HepG2 (cell line): ENCODE measurements at regions not wholly inside any gene's neighbourhood (a gene's known extent, or its start where the extent isn't known, plus 50 kb on each side); places are given as distances from the start of the nearest gene placed in this dataset.

Source experiments
- ARHGAP35 ChIP-seq: sonication (generic); formaldehyde crosslinking; IDR thresholded peaks from 2 replicates; pipeline ENCODE4 v1.9.0; 2022; ENCODE audit warnings: mild to moderate bottlenecking, inconsistent platforms, moderate library complexity, missing genetic modification reagents, borderline replicate concordance
- CENPT ChIP-seq: sonication (generic); formaldehyde crosslinking; IDR thresholded peaks from 2 replicates; pipeline ENCODE4 v1.8.0; 2022; ENCODE audit warnings: low read depth, mild to moderate bottlenecking, moderate library complexity, missing genetic modification reagents
- CREB1 ChIP-seq, 2 experiments: fragments of 450-650 bp in 1 of 2; IDR thresholded peaks; 2 replicates each; pipeline ENCODE4 v1.6.1; 2016 to 2017; ENCODE audit warnings: control low read depth in 1 of 2, mild to moderate bottlenecking in 1 of 2, missing compliant biosample characterization in 1 of 2, missing genetic modification characterization in 1 of 2
- FOXO1 ChIP-seq: sonication (generic); formaldehyde crosslinking; IDR thresholded peaks from 2 replicates; pipeline ENCODE4 v1.4.0; 2020; ENCODE audit warnings: missing genetic modification reagents
- HNF4A ChIP-seq: sonication (generic); formaldehyde crosslinking; IDR thresholded peaks from 2 replicates; pipeline ENCODE4 v1.4.0; 2020; ENCODE audit warnings: missing genetic modification reagents
- ISL2 ChIP-seq: sonication (generic); formaldehyde crosslinking; IDR thresholded peaks from 2 replicates; pipeline ENCODE4 v1.5.0; 2020; ENCODE audit warnings: missing genetic modification reagents
- MBNL3 ChIP-seq: fragments of 250-450 bp; sonication (Bioruptor Pico); conservative IDR thresholded peaks from 2 replicates; pipeline ENCODE4 v1.8.0; 2022; ENCODE audit warnings: mild to moderate bottlenecking, inconsistent platforms
- PLRG1 ChIP-seq: fragments of 450-650 bp; conservative IDR thresholded peaks from 2 replicates; pipeline ENCODE4 v1.6.1; 2016
- SALL1 ChIP-seq: sonication (generic); formaldehyde crosslinking; IDR thresholded peaks from 2 replicates; pipeline ENCODE4 v1.8.0; 2022; ENCODE audit warnings: mild to moderate bottlenecking, missing genetic modification reagents
- SMYD3 ChIP-seq: sonication (generic); formaldehyde crosslinking; IDR thresholded peaks from 2 replicates; pipeline ENCODE4 v1.8.1; 2023; ENCODE audit warnings: mild to moderate bottlenecking, missing genetic modification reagents
- SNRNP70 ChIP-seq: fragments of 200-400 bp; formaldehyde crosslinking; IDR thresholded peaks from 2 replicates; pipeline ENCODE4 v1.6.1; 2017; ENCODE audit warnings: mild to moderate bottlenecking, low read depth, low read length, moderate library complexity
- SP5 ChIP-seq: IDR thresholded peaks from 2 replicates; pipeline ENCODE4 v1.6.1; 2016; ENCODE audit warnings: low read depth, borderline replicate concordance
- TMF1 ChIP-seq: sonication (generic); formaldehyde crosslinking; IDR thresholded peaks from 2 replicates; pipeline ENCODE4 v1.8.1; 2022; ENCODE audit warnings: low read depth, missing genetic modification reagents
- UBTF ChIP-seq: sonication (generic); formaldehyde crosslinking; IDR thresholded peaks from 2 replicates; pipeline ENCODE4 v1.4.0; 2020; ENCODE audit warnings: mild to moderate bottlenecking, missing genetic modification reagents
- ZBED4 ChIP-seq: sonication (generic); formaldehyde crosslinking; IDR thresholded peaks from 2 replicates; pipeline ENCODE4 v1.4.0; 2020; ENCODE audit warnings: missing genetic modification reagents, borderline replicate concordance
- ZFP62 ChIP-seq: sonication (generic); formaldehyde crosslinking; IDR thresholded peaks from 2 replicates; pipeline ENCODE4 v1.4.0; 2020; ENCODE audit warnings: missing genetic modification reagents
- ZKSCAN5 ChIP-seq: sonication (generic); formaldehyde crosslinking; IDR thresholded peaks from 2 replicates; pipeline ENCODE4 v1.5.1; 2020; ENCODE audit warnings: mild to moderate bottlenecking, missing genetic modification reagents
- ZNF235 ChIP-seq: sonication (generic); formaldehyde crosslinking; IDR thresholded peaks from 2 replicates; pipeline ENCODE4 v1.8.1; 2023; ENCODE audit warnings: mild to moderate bottlenecking, missing genetic modification reagents, borderline replicate concordance
- ZNF337 ChIP-seq: sonication (generic); formaldehyde crosslinking; IDR thresholded peaks from 2 replicates; pipeline ENCODE4 v1.5.1; 2020; ENCODE audit warnings: missing genetic modification reagents, low read depth, mild to moderate bottlenecking, borderline replicate concordance
- ZNF530 ChIP-seq: sonication (generic); formaldehyde crosslinking; IDR thresholded peaks from 2 replicates; pipeline ENCODE4 v1.5.0; 2020; ENCODE audit warnings: low read depth, mild to moderate bottlenecking, missing genetic modification reagents
- ZNF556 ChIP-seq: sonication (generic); formaldehyde crosslinking; IDR thresholded peaks from 2 replicates; pipeline ENCODE4 v1.4.0; 2020; ENCODE audit warnings: mild to moderate bottlenecking, missing genetic modification reagents, borderline replicate concordance
- ZNF564 ChIP-seq: sonication (generic); formaldehyde crosslinking; IDR thresholded peaks from 2 replicates; pipeline ENCODE4 v1.8.1; 2023; ENCODE audit warnings: mild to moderate bottlenecking, missing genetic modification reagents
- ZNF580 ChIP-seq: IDR thresholded peaks from 2 replicates; pipeline ENCODE4 v1.6.1; 2016; ENCODE audit warnings: low read depth, borderline replicate concordance
- ZNF883 ChIP-seq: sonication (generic); formaldehyde crosslinking; IDR thresholded peaks from 2 replicates; pipeline ENCODE4 v1.5.1; 2020; ENCODE audit warnings: mild to moderate bottlenecking, missing genetic modification reagents; ENCODE audit errors: not compliant biosample characterization

GRCh38 chr10:30553626-30554439, 75.7 kb downstream of the LYZL2 start (continued):
- TF ChIP-seq HNF4A (CRISPR knock-in tag): no peak; the same call in none of the 2 replicates
- no peak for TF ChIP-seq UBTF (CRISPR knock-in tag)
- peak; percentile 74; the same call in 1 of the 2 replicates for TF ChIP-seq ZNF556 (CRISPR knock-in tag)
- no peak for TF ChIP-seq CENPT
- peak; percentile 60; the same call in 1 of the 2 replicates for TF ChIP-seq ZNF580
- no peak for TF ChIP-seq PLRG1
- no peak for TF ChIP-seq SMYD3 (CRISPR knock-in tag)
- no peak for TF ChIP-seq ZNF564 (CRISPR knock-in tag)
- TF ChIP-seq SP5 (CRISPR knock-in tag): 0 out of 2 replicates have a peak, but pooled peaks have one; percentile 31
- no peak; the same call in 1 of the 2 replicates for TF ChIP-seq ARHGAP35 (CRISPR knock-in tag)
- TF ChIP-seq MBNL3 (CRISPR knock-in tag): no peak
- no peak for TF ChIP-seq ZNF337 (CRISPR knock-in tag)
- no peak for TF ChIP-seq ZNF883 (CRISPR knock-in tag)
- no peak for TF ChIP-seq ZBED4
- TF ChIP-seq SNRNP70: no peak
- peak; percentile 86 for TF ChIP-seq FOXO1 (CRISPR knock-in tag)
- no peak for TF ChIP-seq ZNF235
- no peak for TF ChIP-seq ZFP62 (CRISPR knock-in tag)
- TF ChIP-seq SALL1 (CRISPR knock-in tag): peak; percentile 77; the same call in 1 of the 2 replicates
- peak; percentile 59; the same call in 1 of the 2 replicates for TF ChIP-seq ZKSCAN5 (CRISPR knock-in tag)
- TF ChIP-seq ISL2 (CRISPR knock-in tag): peak; percentile 64
- TF ChIP-seq CREB1 (IDR thresholded peaks at IDR 0.05): no peak
- TF ChIP-seq CREB1 (CRISPR knock-in tag; IDR thresholded peaks at IDR 0.05): 0 out of 2 replicates have a peak, but pooled peaks have one; percentile 14
- TF ChIP-seq ZNF530 (CRISPR knock-in tag): no peak
- TF ChIP-seq TMF1 (CRISPR knock-in tag): no peak
